SK-N-DZ (cell line): ENCODE measurements at regions not wholly inside any gene's neighbourhood (a gene's known extent, or its start where the extent isn't known, plus 50 kb on each side); places are given as distances from the start of the nearest gene placed in this dataset.
"Not testable (repeated sequence)": the region's sequence is repeated elsewhere in the genome, so short reads cannot be mapped to it uniquely, and the experiment has no call there.

Source experiments
- DNase-seq: peaks from one replicate; pipeline ENCODE4 v3.0.0-alpha.2; 2015; ENCODE audit warnings: low spot score

DNA sequence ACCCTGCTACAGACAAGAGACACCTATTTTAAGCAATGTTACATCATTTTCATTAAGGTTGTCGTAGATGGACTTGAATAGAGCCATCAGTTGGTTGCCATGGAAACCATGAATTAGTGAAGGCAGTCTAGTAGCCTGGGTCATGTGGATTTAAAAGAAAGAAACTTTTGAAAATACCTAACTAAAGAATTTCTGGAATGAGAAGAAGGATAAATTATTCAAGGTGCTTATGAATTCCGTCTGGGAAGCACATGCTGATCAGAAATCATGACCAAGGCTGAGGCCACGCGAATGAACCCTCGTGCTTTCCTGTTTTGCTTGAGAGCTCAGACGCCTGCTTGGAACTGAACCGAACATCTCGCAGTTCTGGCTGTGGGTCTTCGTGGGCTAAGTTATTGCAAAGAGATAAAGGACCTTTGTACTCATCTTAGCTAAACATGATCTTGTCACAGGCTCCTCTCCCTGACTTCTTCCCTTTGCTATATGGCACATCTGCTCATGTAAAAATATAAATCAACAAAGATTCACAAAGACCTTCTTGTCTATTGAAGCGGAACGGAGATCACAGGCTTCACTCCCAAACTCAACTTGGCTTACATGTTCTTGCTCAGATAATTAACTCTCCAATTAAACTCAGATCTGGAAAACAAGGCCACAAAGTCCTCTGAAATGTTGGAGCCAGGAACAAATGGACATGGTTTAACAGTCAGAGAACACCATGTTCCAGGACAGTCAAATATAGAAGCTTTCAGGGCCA lies 140.2 kb downstream of the NUFIP1 start:
- DNase-seq, result no peak

DNA sequence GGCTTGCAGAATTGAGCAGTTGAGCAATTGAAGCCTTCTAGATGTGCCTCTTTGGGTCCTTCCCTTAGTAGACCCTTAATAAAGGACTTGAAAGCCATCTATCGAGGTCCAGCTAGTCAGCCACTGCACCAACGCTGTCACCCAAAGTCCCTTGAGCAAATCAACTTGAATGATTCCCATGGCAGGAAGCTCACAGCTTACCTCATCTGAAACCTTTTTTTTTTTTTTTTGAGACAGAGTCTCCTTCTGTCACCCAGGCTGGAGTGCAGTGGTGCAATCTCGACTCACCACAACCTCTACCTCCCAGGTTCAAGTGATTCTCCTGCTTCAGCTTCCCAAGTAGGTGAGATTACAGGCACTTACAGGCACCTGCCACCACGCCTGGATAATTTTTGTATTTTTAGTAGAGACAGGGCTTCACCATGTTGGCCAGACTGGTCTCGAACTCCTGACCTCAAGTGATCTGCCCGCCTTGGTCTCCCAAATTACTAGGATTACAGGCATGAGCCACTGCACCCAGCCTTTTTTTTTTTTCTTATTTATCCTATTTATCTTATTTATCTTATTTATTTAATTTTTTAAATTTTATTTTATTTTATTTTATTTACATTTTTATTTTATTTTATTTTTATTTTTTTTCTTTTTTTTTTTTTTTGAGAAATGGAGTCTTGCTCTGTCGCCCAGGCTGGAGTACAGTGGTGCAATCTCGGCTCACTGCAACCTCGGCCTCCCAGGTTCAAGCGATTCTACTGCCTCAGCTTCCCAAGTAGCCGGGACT lies 143.8 kb downstream of the NUFIP1 start:
- not testable (repeated sequence) for DNase-seq

DNA sequence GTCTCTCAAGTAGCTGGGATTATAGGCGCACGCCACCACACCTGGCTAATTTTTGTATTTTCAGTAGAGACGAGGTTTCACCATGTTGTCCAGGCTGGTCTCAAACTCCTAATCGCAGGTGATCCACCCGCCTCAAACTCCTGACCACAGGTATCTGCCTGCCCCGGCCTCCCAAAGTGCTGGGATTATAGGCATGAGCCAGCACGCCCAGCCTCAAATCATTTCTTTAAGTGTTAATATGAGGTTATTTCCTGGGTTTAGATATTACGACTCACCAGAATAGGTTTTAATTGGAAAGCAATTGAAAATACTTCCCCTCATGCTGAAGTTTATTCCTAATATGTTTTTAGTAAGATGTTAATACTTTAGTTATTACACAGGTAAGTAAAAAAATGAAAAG lies 144.5 kb downstream of the NUFIP1 start:
- no peak for DNase-seq

DNA sequence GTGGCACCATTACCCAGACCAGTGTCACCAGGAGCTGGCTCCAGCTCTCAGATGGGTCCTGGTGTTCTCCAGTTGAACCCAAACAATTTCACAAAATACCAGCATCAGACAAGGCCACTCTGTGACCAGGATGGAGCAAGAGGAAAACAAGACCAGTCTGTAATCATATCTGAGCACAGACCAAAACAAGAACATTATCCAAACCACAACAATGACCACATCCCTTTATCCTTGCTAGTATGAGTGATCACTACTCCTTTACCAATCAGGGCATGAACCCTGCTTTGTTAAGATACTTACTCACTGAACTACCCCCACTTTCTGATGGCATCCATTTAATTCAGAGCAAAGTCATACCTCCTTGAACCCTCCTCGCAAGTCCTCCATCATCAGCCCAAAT lies 145.9 kb downstream of the NUFIP1 start:
- DNase-seq, result no peak

DNA sequence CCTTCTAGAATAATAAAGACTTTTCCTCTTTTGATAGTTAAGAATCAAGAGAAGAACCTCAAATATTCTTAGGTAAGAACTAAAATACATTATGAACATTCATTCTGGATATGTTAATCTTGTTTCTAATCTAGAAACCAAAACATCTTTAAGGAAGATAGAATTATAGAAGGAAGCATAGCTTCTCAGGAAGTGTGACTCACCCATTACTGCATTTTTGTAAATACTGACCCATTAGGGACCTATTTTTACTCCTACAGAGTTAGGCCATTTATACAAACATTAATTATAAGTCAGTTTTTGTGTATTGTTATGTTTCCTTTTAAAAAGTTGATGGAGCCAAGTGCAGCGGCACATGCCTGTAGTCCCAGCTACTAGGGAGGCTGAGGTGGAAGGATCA lies 147.1 kb downstream of the NUFIP1 start:
- DNase-seq, result no peak

DNA sequence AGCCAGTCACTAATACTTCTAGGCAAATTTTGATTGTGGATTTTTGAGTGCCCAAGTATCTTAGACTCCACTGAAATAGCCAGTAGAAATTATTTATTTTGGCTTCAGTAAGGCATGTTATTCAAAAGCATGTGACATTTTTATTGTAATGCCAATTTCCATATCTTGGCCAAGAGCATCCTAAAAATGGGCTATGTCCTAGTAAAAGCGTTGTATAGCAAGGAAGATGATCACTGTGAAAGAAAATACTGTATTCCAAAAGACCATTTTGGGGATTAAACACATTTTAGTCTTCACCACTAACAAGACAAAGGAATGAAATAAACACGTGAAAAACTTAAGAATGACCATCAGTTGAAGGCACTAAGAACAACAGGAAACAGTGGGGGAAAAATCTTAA lies 149.1 kb downstream of the NUFIP1 start:
- no peak for DNase-seq

DNA sequence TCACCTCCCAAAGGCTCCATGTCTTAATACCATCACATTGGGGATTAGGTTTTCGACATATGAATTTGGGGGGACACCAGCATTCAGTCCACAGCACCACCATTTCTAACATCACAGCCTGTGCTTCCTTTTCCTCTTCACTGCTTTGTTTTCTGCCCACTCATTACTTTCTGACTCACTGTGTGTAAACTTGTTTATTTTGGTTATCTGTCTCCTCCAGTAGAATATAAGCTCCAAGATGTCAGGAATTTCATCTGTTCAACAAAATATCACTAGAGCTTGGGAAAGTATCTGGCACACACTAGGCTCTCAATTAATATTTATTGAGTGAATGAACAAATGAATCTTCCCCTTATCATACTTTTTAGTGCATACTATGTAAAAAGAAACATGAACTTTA lies 152.0 kb downstream of the NUFIP1 start:
- DNase-seq, result no peak

DNA sequence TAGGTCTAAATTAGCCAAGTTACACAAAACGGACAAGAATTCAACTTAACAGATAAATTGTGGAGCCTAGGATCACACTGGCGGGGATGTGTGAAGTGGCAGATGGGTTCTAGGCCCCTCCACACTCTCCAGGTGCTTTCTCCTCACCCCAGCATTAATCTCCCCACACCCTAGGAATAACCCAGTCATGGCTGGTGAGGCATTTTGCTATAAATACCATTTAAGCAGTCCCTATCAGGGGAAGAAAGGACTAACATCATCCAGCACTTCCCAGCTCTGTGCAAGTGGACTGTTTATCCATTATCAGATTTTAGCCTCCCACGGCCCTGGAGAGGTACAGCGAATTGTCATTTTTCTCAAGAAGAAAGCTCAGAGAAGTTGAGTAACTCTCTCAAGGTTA lies 154.9 kb downstream of the NUFIP1 start:
- DNase-seq, result no peak

DNA sequence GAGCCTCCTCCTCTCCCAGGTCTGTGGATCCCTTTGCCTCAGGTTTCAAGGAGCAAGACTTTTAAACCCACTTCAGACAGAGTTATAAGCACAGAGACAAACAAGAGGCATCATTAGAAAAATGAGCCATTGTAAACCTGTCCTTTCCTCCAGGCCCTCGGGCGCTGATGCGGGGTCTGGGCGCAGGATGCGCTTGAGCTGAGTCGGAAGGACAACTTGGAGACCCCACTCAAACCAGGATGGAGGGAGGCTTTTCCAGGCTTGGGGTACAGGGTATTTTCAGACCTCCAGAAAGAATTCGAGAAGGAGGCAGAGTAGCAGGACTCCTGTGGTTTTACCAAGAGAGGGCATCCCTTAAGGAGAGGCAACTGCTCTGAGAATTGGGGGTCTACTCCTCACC lies 155.6 kb downstream of the NUFIP1 start:
- DNase-seq, result no peak

DNA sequence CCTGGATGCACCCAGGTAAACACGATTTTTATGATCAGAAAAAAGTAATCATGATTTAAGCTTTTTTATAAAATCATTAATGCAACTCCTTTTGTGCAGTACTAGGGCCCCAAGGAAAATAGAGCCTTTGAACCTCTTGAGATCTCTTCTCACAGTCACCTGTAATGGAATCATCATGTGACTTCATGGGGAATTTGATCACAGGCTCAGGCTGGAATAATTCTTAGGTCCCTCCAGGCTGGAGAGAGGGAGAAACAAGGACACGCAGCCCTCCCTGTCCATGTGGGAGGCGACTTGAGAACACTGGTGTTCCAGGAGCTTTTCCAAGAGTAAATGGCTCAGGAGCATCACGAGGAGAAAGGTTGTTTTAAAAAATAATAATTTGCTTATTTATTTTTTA lies 156.1 kb downstream of the NUFIP1 start:
- no peak for DNase-seq

DNA sequence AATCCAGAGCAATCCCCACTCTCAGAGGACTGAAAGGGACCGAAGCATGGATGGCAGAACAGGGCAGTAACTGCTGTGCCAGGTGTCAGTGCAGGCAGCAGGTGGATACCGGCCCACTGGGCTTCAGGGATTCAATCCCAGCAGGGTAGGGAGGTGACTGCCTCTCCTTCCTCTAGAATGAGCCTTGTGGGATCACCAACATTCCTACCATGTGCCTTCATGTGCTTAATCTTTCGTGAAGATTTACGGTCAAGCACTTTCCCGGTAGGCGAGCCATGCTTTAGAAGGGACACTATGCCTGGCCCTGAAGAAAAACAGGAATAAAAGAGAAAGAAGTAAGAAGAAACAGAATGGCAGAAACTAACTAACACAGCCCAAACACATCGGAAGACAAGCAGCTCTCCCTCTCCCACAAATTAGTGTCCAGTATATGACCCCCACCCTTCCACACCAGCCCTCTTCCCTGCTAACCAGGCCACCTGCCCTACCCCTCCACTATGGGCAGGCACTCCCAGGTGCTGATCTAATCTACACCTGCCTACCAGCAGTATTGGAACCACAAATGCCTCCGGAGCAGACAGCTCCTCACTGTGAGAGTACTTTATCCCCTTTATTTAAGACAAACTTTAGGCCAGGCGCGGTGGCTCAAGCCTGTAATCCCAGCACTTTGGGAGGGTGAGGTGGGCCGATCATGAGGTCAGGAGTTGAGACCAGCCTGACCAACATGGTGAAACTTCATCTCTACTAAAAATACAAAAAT lies 162.5 kb downstream of the NUFIP1 start:
- DNase-seq, result no peak

DNA sequence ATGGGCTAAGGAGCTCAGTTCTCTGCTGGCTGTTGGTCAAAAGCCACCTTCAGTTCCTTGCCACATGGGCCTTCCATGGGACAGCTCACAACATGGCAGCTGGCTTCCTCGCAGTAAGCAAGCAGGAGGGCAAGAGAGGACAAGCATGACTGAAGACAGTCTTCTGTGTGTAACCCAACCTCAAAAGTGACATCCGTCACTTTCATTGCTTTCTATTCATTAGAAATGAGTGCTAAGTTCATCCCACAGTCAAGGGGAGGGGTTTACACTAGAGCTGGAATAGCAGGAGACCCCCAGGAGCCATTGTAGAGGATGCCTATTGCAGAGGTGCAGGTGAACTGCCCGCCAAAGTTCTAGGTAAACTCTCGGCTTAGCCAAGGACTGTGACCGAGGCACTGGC lies 163.3 kb downstream of the NUFIP1 start:
- no peak for DNase-seq

DNA sequence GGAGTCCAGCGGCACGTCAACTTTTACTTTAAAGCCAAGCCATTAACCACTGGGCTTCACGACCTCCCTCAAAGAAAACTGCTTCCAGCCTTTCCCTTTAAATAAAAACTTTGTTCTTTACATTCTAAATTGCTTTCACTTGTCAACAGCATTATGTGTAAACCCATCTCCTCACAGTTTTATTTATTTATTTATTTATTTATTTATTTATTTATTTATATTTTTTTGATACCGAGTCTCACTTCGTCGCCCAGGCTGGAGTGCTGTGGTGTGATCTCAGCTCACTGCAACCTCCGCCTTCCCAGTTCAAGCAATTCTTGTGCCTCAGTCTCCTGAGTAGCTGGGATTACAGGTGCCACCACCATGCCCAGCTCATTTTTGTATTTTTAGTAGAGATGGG lies 165.7 kb downstream of the NUFIP1 start:
- not testable (repeated sequence) for DNase-seq

DNA sequence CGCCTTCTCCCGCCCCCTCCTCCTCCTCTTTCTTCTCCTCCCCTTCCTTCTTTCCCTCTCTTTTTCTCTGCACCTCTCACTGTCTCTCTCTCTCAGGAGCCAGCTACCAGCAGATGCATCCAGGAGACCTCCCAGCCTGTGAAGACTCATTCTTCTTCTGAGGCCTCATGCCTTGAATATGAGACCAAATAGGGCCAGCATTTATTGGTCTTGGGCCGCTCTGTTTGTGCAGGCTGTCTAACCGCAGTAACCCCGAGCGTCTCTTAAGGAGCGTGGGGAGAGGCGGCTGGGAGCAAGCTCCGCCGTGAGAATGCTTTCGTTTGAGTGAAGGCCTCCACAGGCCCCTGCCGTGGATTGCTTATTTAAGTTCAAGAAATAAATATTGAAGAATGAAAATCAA lies 167.0 kb downstream of the NUFIP1 start:
- DNase-seq, result no peak

DNA sequence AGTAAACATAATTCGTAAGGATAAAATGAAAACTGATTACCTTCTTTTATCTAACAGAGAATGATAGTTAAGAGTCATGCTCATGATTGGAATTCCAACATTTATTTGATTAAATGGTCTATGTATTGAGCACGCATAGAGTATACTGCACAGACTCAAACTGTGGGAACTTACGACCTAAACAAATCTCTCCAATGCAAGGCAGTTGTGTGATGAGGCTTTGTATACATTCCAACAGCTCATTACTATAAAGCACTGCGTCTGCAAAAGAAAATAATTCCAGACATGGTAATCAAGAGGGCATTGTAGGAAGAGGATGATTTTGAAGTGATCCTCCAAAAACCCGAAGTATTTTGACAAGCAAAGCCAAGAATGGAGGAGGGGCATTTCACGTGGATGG lies 169.5 kb downstream of the NUFIP1 start:
- no peak for DNase-seq

DNA sequence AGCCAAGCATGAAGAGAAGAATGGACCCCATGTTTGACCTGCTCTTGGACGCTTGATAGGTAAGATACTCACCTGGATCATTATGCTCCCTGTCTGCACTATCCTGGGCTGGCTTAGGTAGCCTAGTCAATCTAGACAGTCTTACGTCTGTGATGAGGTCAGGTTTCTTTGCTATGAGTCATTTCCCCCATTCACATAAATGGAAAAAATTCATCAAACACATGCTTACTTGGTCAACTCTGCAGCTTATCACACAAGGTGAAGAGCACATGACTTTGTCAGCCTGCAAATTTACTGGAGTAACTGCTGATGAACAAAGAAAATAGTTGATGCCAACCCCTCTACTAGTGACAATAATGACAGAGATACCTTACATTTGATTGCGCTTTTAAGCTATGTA lies 170.0 kb downstream of the NUFIP1 start:
- no peak for DNase-seq

DNA sequence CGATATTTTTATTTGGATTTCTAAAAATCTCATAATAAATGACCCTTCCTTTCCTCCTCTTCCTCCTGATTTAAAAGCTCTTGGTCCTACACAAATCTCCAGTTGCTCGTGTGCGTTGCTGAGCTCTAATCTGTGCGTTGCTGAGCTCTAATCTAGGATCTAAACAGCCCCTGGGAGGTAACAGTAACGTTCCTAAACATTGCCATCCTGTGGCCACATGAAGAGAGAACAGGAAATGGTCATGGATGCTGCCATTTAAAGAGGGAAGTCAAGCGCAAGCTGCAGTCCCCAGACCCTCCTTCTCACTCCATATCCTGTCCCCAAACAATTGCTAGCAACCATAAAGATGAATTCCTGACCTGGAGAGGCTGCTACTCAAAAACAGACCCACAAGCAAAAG lies 170.8 kb downstream of the NUFIP1 start:
- DNase-seq, result peak; percentile 6

DNA sequence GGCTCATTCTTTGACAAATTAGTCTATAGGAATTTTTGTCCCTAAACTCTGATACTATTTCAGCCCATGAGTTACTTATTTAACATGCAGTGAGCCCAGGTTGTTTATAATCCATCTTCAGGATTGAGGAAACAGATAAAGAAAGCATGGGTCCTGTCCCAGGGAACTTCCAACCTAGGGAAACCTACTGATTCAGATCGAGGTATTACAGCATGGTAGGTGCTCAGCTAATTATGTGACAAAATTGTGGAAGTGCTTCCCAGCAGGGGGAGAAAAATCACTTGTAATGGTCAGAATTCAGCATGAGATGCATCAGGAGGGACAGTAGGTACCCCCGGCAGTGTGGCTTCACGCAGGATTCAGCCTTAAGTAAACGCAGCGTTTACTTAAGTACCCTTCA lies 171.3 kb downstream of the NUFIP1 start:
- no peak for DNase-seq

DNA sequence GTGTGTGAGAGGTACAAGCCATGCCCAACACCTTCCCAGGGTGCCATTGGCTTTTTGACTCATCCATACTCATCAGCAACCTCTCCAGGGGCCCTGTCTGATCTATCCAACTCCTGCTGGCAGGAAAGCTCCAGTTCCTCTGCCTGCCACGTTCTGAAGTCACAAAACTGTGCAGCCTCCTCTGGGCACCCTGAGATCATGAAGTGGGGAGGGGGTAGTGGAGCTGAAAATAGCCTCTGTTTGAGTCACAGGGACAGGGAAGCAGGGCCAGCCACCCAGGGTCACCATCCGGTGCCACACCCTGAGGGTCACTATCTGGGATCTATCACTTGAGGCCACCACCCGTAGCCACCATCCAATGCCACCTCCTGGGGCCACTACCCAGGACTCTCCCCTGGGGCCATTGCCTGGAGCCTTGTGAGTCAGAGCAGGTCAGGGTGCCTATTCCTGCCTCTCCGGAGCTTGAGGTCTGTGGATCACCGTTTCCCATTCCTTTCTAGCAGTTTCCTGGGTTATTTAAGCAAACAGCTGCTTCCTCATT lies 172.1 kb downstream of the NUFIP1 start:
- DNase-seq, result no peak

DNA sequence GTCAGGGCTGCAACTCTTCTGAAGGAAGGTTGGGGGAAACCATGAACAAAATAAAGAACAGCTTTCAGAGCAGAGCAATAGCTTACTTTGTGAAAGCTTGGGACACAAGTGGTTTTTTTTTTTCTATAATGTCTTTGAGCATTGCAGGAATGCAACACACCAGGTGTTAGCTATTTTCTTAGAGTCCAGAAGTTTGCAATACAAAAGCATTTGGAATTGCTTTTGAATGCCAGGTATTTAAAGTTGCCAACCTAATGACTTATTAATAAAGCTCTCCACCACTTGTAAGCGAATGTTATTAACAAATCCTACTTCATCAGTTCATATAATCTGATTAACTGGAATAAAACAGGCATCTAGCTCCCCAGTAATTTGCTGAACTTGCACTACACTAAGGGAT lies 172.6 kb downstream of the NUFIP1 start:
- no peak for DNase-seq

DNA sequence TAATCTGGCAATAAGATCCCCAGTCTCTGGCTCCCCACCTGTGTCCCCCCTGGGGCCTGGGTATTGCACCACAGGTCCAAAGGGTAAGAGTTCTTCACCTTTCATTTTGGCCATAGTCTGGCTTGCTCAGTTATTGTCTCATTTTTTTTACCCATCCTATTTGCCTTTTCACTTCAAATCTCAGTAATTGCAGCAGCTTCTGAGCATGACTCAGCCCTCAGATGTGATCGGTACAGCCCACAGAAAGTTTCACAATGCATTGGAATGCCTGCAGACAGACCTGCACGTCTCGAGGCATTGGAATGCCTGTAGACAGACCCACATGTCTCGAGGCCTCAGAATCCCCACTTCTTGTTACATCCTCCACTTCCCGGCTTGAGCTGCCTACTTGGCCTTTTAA lies 173.6 kb downstream of the NUFIP1 start:
- no peak for DNase-seq

DNA sequence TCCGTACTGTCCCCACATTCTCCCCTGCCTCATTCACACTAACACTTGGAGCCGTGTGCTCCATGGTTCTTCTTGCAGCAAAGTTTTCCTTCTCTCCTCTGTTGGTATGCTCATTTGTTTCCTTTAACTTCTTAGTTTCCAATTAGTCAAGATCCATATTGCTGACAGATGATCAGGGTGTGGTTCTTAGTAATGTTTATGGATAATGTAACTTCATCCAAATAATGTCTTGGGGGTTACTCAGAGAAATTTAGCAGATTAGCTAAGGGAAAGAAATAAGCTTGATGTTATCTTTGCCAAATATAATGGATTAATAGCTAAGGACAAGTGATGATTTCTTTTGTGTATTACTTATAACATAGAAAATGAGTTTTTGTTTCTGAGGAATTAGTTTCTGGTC lies 174.4 kb downstream of the NUFIP1 start:
- DNase-seq, result no peak
